Right lobe of liver (tissue), 1 donor: ENCODE measurements at regions not wholly inside any gene's neighbourhood (a gene's known extent, or its start where the extent isn't known, plus 50 kb on each side); places are given as distances from the start of the nearest gene placed in this dataset.

Experiments
- small RNA-seq, 2 experiments: library from RNA; depleted of rRNA; stranded (forward); fragments of <200 nt; gene quantifications; one replicate each; pipeline ENCODE3, GENCODE V24; 2016

Small RNAs in the stretch of these regions (small RNA-seq; reads per million reads assigned to genes)
- 0 reads per million in 2 experiments for gene RN7SKP126
